Nephron progenitor cell (in vitro differentiated cells): ENCODE measurements at regions not wholly inside any gene's neighbourhood (a gene's known extent, or its start where the extent isn't known, plus 50 kb on each side); places are given as distances from the start of the nearest gene placed in this dataset.

Source experiments
- DNase-seq: peaks from one replicate; pipeline ENCODE4 v3.0.0; 2021
- H3K27ac Mint-ChIP-seq: 2 replicates; pipeline ENCODE4 v1.8.0; 2021; ENCODE audit warnings: mild to moderate bottlenecking, moderate library complexity, mixed read lengths
- H3K27me3 Mint-ChIP-seq: 2 replicates; pipeline ENCODE4 v1.8.0; 2021; ENCODE audit warnings: mild to moderate bottlenecking, low read depth, mixed read lengths; ENCODE audit not compliant: poor library complexity
- H3K36me3 Mint-ChIP-seq: 2 replicates; pipeline ENCODE4 v1.8.0; 2021; ENCODE audit warnings: low read depth, mixed read lengths
- H3K4me1 Mint-ChIP-seq: 2 replicates; pipeline ENCODE4 v1.8.0; 2021; ENCODE audit warnings: mixed read lengths
- H3K4me3 Mint-ChIP-seq: 2 replicates; pipeline ENCODE4 v1.8.0; 2021; ENCODE audit warnings: mild to moderate bottlenecking, moderate library complexity, mixed read lengths
- H3K9me3 Mint-ChIP-seq: 2 replicates; pipeline ENCODE4 v1.8.0; 2021; ENCODE audit warnings: mild to moderate bottlenecking, moderate library complexity, mixed read lengths
- CTCF ChIP-seq: fragments of 200-600 bp; sonication (generic); IDR thresholded peaks from 2 replicates; pipeline ENCODE4 v1.5.0; 2021; ENCODE audit warnings: antibody characterized with exemption

DNA sequence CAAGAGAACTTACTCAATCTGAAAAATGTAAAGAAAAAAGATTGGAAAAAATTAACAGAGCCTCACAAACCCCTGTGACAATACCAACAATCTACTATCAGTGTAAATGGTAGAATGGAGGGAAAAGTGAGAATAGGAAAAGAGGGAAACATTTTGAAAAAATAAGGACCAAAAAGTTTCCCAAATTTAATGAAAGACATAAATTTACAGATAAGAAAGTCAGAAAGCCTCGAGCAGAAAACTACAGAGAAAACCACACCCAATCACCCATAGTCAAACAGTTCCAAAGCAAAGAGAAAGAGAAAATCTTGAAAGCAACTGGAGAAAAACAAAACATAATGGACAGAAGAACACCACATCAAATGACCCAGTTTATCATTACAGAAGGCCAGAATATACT is 142.7 kb upstream of the DIO3 start:
- H3K36me3 Mint-ChIP-seq, result peaks cover 12% of the 10 kb centered on the region
- no peak for TF ChIP-seq CTCF
- no peak overlapping the region for H3K27ac Mint-ChIP-seq
- peaks cover 5% of the 10 kb centered on the region for H3K4me1 Mint-ChIP-seq
- peaks cover 17% of the 10 kb centered on the region for H3K27me3 Mint-ChIP-seq
- H3K9me3 Mint-ChIP-seq, result peaks cover 20% of the 10 kb centered on the region
- no peak overlapping the region for H3K4me3 Mint-ChIP-seq
- no peak for DNase-seq

- no peak overlapping the region for H3K27ac Mint-ChIP-seq
- TF ChIP-seq CTCF, result no peak
- no peak overlapping the region for H3K4me3 Mint-ChIP-seq
- H3K36me3 Mint-ChIP-seq, result peaks cover 6% of the 10 kb centered on the region
- H3K27me3 Mint-ChIP-seq, result peaks cover 6% of the 10 kb centered on the region
- no peaks in the 10 kb centered on the region for H3K4me1 Mint-ChIP-seq
- H3K9me3 Mint-ChIP-seq, result peaks cover 51% of the 10 kb centered on the region
- no peak for DNase-seq
Observed at GRCh38 chr14:101426466-101426865, 134.8 kb upstream of the DIO3 start.

DNA sequence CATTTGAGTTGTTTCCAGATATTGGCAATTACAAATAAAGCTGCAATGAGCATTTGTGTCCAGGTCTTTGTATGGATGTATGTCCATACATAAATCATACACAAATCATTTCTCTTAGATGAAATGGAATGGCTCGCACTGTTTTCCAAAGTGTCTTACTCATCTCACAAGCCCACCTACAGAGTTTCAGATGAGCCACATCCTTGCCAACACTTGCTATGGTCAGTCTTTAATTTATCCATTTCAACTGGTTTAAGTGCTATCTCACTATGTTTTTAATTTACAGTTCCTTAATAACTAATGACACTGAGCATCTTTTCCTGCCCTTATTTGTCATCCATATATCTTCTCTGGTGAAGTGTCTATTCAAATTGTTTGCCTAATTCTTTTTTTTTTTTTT is 132.9 kb upstream of the DIO3 start:
- DNase-seq, result no peak
- Mint-ChIP-seq H3K27me3 (peaks cover 6% of the 10 kb centered on the region), H3K4me3 (no peak overlapping the region), H3K36me3 (peaks cover 6% of the 10 kb centered on the region), H3K27ac (no peak overlapping the region), H3K9me3 (peaks cover 51% of the 10 kb centered on the region), H3K4me1 (no peaks in the 10 kb centered on the region)
- no peak for TF ChIP-seq CTCF

DNA sequence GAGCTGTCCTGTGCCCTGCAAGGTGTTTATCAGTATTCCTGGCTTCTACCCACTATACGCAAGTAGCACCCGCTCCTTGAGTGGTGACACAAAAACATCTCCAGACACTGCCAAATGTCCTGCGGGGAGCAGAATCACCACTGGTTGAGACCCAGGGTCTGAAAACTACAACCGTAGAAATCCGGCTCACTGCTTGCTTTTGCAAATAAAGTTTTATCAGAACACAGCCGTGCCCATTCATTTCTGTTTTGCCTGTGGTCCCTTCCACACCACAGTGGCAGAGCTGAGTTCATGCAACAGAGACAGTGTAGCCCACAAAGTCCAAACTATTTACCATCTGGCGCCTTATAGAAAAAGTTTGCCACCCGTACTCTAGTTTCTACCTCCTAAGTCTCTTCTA is 125.7 kb upstream of the DIO3 start:
- Mint-ChIP-seq H3K4me3 (no peak overlapping the region), H3K9me3 (peaks cover 4% of the 10 kb centered on the region), H3K36me3 (no peaks in the 10 kb centered on the region), H3K27me3 (peaks cover 9% of the 10 kb centered on the region), H3K27ac (no peak overlapping the region), H3K4me1 (peaks cover 15% of the 10 kb centered on the region)
- no peak for DNase-seq
- no peak for TF ChIP-seq CTCF

DNA sequence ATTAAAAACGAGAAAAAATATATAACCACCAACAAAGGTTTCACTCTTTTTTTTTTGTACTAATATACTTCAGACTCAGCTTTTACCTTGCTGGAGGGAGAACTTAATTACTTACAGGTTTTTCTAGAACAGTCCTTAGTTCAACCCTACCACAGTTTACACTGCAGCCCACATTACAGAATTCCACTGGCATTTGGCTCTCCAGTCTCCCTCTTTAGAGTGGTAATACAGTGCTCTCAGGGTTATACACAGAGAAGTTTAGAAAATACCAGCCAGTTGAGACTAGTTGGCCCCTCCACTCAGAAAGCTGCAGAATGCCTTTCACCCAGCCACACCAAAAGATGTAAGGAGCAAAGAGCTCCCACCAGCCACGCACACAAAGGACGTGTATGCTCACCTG is 122.3 kb upstream of the DIO3 start:
- DNase-seq, result no peak
- TF ChIP-seq CTCF, result no peak
- no peak overlapping the region for H3K27ac Mint-ChIP-seq
- H3K9me3 Mint-ChIP-seq, result peaks cover 3% of the 10 kb centered on the region
- no peak overlapping the region for H3K4me3 Mint-ChIP-seq
- H3K36me3 Mint-ChIP-seq, result no peaks in the 10 kb centered on the region
- H3K4me1 Mint-ChIP-seq, result peaks cover 15% of the 10 kb centered on the region
- H3K27me3 Mint-ChIP-seq, result peaks cover 15% of the 10 kb centered on the region

GRCh38 chr14:101440496-101440895 is 120.8 kb upstream of the DIO3 start:
- Mint-ChIP-seq H3K27ac (no peak overlapping the region), H3K27me3 (peaks cover 15% of the 10 kb centered on the region), H3K9me3 (peaks cover 8% of the 10 kb centered on the region), H3K36me3 (peaks cover 3% of the 10 kb centered on the region), H3K4me3 (no peak overlapping the region), H3K4me1 (peaks cover 15% of the 10 kb centered on the region)
- TF ChIP-seq CTCF, result no peak
- DNase-seq, result no peak
